ES-I3 (cell line): ENCODE measurements at regions not wholly inside any gene's neighbourhood (a gene's known extent, or its start where the extent isn't known, plus 50 kb on each side); places are given as distances from the start of the nearest gene placed in this dataset.

Experiments used
- H3K36me3 ChIP-seq: 2 replicates; pipeline ENCODE4 v1.6.1; 2013; ENCODE audit warnings: mild to moderate bottlenecking, low read length, control low read depth, moderate library complexity; ENCODE audit not compliant: insufficient read depth
- H3K4me1 ChIP-seq: 2 replicates; pipeline ENCODE4 v1.6.1; 2013; ENCODE audit warnings: mild to moderate bottlenecking, control low read depth, low read length; ENCODE audit not compliant: insufficient read depth
- H3K9ac ChIP-seq: 2 replicates; pipeline ENCODE4 v1.6.1; 2013; ENCODE audit warnings: low read depth, mild to moderate bottlenecking, low read length, moderate library complexity
- H3K9me3 ChIP-seq: 2 replicates; pipeline ENCODE4 v1.6.1; 2013; ENCODE audit warnings: mild to moderate bottlenecking, low read length, moderate library complexity; ENCODE audit not compliant: control insufficient read depth, insufficient read depth

GRCh38 chr13:64256751-64257150 is 2841.1 kb upstream of the PCDH20 start:
- H3K9me3 ChIP-seq, result no peaks in the 10 kb centered on the region
- no peaks in the 10 kb centered on the region for H3K4me1 ChIP-seq
- H3K9ac ChIP-seq, result no peak overlapping the region
- no peaks in the 10 kb centered on the region for H3K36me3 ChIP-seq

GRCh38 chr13:64255988-64256387 is 2840.3 kb upstream of the PCDH20 start:
- H3K36me3 ChIP-seq, result no peaks in the 10 kb centered on the region
- H3K9me3 ChIP-seq, result no peaks in the 10 kb centered on the region
- no peaks in the 10 kb centered on the region for H3K4me1 ChIP-seq
- no peak overlapping the region for H3K9ac ChIP-seq

- H3K9me3 ChIP-seq, result no peaks in the 10 kb centered on the region
- no peak overlapping the region for H3K9ac ChIP-seq
- H3K4me1 ChIP-seq, result no peaks in the 10 kb centered on the region
- no peaks in the 10 kb centered on the region for H3K36me3 ChIP-seq
These were observed 2832.9 kb upstream of the PCDH20 start for GRCh38 chr13:64248371-64249065.

- Histone ChIP-seq H3K36me3 (no peaks in the 10 kb centered on the region), H3K4me1 (no peaks in the 10 kb centered on the region), H3K9ac (no peak overlapping the region), H3K9me3 (no peaks in the 10 kb centered on the region)
These were observed 2823.7 kb upstream of the PCDH20 start for GRCh38 chr13:64239372-64239771.

- Histone ChIP-seq H3K9ac (no peak overlapping the region), H3K4me1 (no peaks in the 10 kb centered on the region), H3K36me3 (no peaks in the 10 kb centered on the region), H3K9me3 (no peaks in the 10 kb centered on the region)
These were observed 2818.6 kb upstream of the PCDH20 start for GRCh38 chr13:64234255-64234654.

- no peaks in the 10 kb centered on the region for H3K36me3 ChIP-seq
- H3K9me3 ChIP-seq, result no peaks in the 10 kb centered on the region
- H3K9ac ChIP-seq, result no peak overlapping the region
- H3K4me1 ChIP-seq, result no peaks in the 10 kb centered on the region
These were observed 2807.4 kb upstream of the PCDH20 start for GRCh38 chr13:64223016-64223415.

- no peaks in the 10 kb centered on the region; the same call in 1 of the 2 replicates for H3K9me3 ChIP-seq
- H3K9ac ChIP-seq, result no peak overlapping the region
- H3K36me3 ChIP-seq, result no peaks in the 10 kb centered on the region
- H3K4me1 ChIP-seq, result no peaks in the 10 kb centered on the region
These were observed 2791.0 kb upstream of the PCDH20 start for GRCh38 chr13:64206430-64207225.

GRCh38 chr13:64202517-64202916 is 2786.9 kb upstream of the PCDH20 start:
- H3K9me3 ChIP-seq, result no peaks in the 10 kb centered on the region
- no peaks in the 10 kb centered on the region for H3K4me1 ChIP-seq
- no peaks in the 10 kb centered on the region for H3K36me3 ChIP-seq
- H3K9ac ChIP-seq, result no peak overlapping the region

GRCh38 chr13:64197232-64197631 is 2781.6 kb upstream of the PCDH20 start:
- Histone ChIP-seq H3K9me3 (no peaks in the 10 kb centered on the region), H3K36me3 (no peaks in the 10 kb centered on the region), H3K9ac (no peak overlapping the region), H3K4me1 (no peaks in the 10 kb centered on the region)

GRCh38 chr13:64186503-64187250 is 2771.0 kb upstream of the PCDH20 start:
- H3K36me3 ChIP-seq, result no peaks in the 10 kb centered on the region
- H3K9ac ChIP-seq, result no peak overlapping the region
- no peaks in the 10 kb centered on the region for H3K4me1 ChIP-seq
- no peaks in the 10 kb centered on the region for H3K9me3 ChIP-seq

- no peak overlapping the region for H3K9ac ChIP-seq
- H3K9me3 ChIP-seq, result no peaks in the 10 kb centered on the region
- no peaks in the 10 kb centered on the region for H3K4me1 ChIP-seq
- no peaks in the 10 kb centered on the region for H3K36me3 ChIP-seq
These were observed 2770.4 kb upstream of the PCDH20 start for GRCh38 chr13:64186071-64186470.

- H3K4me1 ChIP-seq, result no peaks in the 10 kb centered on the region
- no peaks in the 10 kb centered on the region for H3K36me3 ChIP-seq
- no peaks in the 10 kb centered on the region for H3K9me3 ChIP-seq
- no peak overlapping the region for H3K9ac ChIP-seq
These were observed 2765.1 kb upstream of the PCDH20 start for GRCh38 chr13:64180756-64181155.

- no peaks in the 10 kb centered on the region for H3K4me1 ChIP-seq
- H3K36me3 ChIP-seq, result no peaks in the 10 kb centered on the region
- no peaks in the 10 kb centered on the region for H3K9me3 ChIP-seq
- no peak overlapping the region for H3K9ac ChIP-seq
These were observed 2750.2 kb upstream of the PCDH20 start for GRCh38 chr13:64165826-64166225.

GRCh38 chr13:64164435-64164834 is 2748.8 kb upstream of the PCDH20 start:
- Histone ChIP-seq H3K4me1 (no peaks in the 10 kb centered on the region), H3K9me3 (no peaks in the 10 kb centered on the region)

More at GRCh38 chr13:64164435-64164834, 2748.8 kb upstream of the PCDH20 start:
- no peaks in the 10 kb centered on the region for H3K36me3 ChIP-seq
- H3K9ac ChIP-seq, result no peak overlapping the region
